ENCODE measurements at regions not wholly inside any gene's neighbourhood (a gene's known extent, or its start where the extent isn't known, plus 50 kb on each side); places are given as distances from the start of the nearest gene placed in this dataset.

- TF ChIP-seq CTCF (IDR thresholded peaks at IDR 0.05; ENCODE audit: low read depth, low read length, poor library complexity, severe bottlenecking) = no peak
- TF ChIP-seq EZH2phosphoT487 (IDR thresholded peaks at IDR 0.05; ENCODE audit: borderline replicate concordance, low read length) = no peak
Observed at GRCh38 chr6:134537146-134537555, 219.2 kb upstream of the SGK1 start.

All from DOHH2 (cell line).